Kidney (tissue), 13 donors: ENCODE measurements at regions not wholly inside any gene's neighbourhood (a gene's known extent, or its start where the extent isn't known, plus 50 kb on each side); places are given as distances from the start of the nearest gene placed in this dataset.

ENCODE experiments used
- DNase-seq, 5 donors: peaks; one replicate each; pipeline ENCODE4 v3.0.0-alpha.2; 2013 to 2020
- FAIRE-seq: peaks from 2 replicates; lab custom pipeline; 2012; peaks lifted over from hg19 to GRCh38; lab: Jason Lieb, UNC
- H3K27ac ChIP-seq, 2 donors: one replicate each; pipeline ENCODE4 v1.7.0; 2013; ENCODE audit warnings: low read depth in 2 of 2, low read length in 2 of 2, inconsistent platforms in 1 of 2
- H3K27me3 ChIP-seq: one replicate; pipeline ENCODE4 v1.7.1; 2013; ENCODE audit warnings: low read length, inconsistent platforms; ENCODE audit not compliant: control insufficient read depth, insufficient read depth
- H3K36me3 ChIP-seq, 3 donors: one replicate each; pipeline versions ENCODE4 v1.7.0 to v1.7.1; 2013; ENCODE audit warnings: low read length in 3 of 3, control low read depth in 1 of 3, inconsistent platforms in 1 of 3; ENCODE audit not compliant: insufficient read depth in 3 of 3, control insufficient read depth in 2 of 3
- H3K4me1 ChIP-seq, 3 donors: one replicate each; pipeline versions ENCODE4 v1.7.0 to v1.7.1; 2013; ENCODE audit warnings: low read length in 3 of 3, inconsistent platforms in 1 of 3, low read depth in 1 of 3; ENCODE audit not compliant: control insufficient read depth in 2 of 3, insufficient read depth in 2 of 3
- H3K4me3 ChIP-seq, 3 donors: one replicate each; pipeline versions ENCODE4 v1.7.0 to v1.8.1; 2013; ENCODE audit warnings: low read length in 3 of 3, control low read depth in 1 of 3, inconsistent platforms in 1 of 3
- H3K9ac ChIP-seq, 3 donors: one replicate each; pipeline versions ENCODE4 v1.7.0 to v1.7.1; 2013; ENCODE audit warnings: low read length in 3 of 3, control low read depth in 1 of 3, inconsistent platforms in 1 of 3
- H3K9me3 ChIP-seq, 3 donors: one replicate each; pipeline versions ENCODE4 v1.7.0 to v1.7.1; 2013; ENCODE audit warnings: low read length in 3 of 3, control low read depth in 1 of 3, inconsistent platforms in 1 of 3; ENCODE audit not compliant: control insufficient read depth in 2 of 3, insufficient read depth in 1 of 3
- intact Hi-C: fragments of 100-400 bp; cut with DNase I; formaldehyde crosslinking; loops from one replicate; pipeline ENCODE4 v1.11.1; 2022
- TF ChIP-seq, protein P1 (sequence below): IDR thresholded peaks from 3 replicates; pipeline ENCODE4 v1.5.1; 2012; ENCODE audit warnings: mild to moderate bottlenecking, moderate library complexity, borderline replicate concordance; ENCODE audit not compliant: insufficient read depth; ENCODE audit errors: extremely low read depth
- donor health status: control.
- donor health status: control.
- donor health status: control.
- donor health status: control.
- donor health status: control.
- donor health status: DM: yes; HTN: yes; CAD: no.
- donor health status: Normal renal cell carcinoma (clear cell type).

- TF ChIP-seq, protein P1, sequence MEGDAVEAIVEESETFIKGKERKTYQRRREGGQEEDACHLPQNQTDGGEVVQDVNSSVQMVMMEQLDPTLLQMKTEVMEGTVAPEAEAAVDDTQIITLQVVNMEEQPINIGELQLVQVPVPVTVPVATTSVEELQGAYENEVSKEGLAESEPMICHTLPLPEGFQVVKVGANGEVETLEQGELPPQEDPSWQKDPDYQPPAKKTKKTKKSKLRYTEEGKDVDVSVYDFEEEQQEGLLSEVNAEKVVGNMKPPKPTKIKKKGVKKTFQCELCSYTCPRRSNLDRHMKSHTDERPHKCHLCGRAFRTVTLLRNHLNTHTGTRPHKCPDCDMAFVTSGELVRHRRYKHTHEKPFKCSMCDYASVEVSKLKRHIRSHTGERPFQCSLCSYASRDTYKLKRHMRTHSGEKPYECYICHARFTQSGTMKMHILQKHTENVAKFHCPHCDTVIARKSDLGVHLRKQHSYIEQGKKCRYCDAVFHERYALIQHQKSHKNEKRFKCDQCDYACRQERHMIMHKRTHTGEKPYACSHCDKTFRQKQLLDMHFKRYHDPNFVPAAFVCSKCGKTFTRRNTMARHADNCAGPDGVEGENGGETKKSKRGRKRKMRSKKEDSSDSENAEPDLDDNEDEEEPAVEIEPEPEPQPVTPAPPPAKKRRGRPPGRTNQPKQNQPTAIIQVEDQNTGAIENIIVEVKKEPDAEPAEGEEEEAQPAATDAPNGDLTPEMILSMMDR, result no peak
- Histone ChIP-seq H3K27me3 (no peaks in the 10 kb centered on the region), H3K4me1 (peaks cover 0 to 3% (median 0%) of the 10 kb centered on the region in 3 donors), H3K9me3 (no peaks in the 10 kb centered on the region), H3K36me3 (no peaks in the 10 kb centered on the region), H3K4me3 (no peak overlapping the region), H3K9ac (no peak overlapping the region), H3K27ac (no peak overlapping the region)
- FAIRE-seq (no peak), DNase-seq (no peak)
- intact Hi-C loops, result no loop called here
Observed at GRCh38 chr18:56068701-56069100, 480.7 kb upstream of the TCF4 start.

DNA sequence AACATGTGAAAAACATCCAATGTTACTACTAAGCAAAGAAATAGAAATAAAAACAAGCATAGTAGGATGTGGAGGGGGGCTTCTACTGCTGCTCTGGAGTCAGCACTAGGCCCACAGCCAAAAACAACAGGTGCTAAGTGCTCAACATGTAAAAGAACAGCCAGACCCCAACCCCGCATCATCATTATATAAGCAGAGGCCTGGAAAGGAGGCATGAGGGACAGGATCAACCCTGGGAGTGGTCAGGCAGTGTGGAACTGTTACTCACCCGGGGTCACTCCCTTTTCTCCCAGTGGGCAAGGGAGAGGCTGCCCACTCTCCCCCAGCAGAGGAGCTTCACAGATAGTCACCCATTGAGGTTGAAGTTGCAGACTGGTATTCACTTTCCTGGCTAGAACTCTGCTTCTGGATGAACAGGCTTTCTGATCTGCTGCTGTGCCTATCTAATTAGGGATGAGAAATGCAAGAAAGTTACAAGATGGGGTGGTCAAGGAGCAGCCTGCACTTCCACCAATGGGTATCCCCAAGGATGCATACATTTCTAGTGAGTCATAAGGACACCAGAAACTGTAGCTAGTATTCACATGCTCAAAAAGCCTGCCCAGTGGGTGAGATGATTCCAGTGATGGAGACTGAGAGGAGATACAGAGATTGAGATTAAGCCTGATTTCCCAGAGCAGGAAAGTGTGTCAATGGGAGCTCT lies 480.1 kb upstream of the TCF4 start:
- Histone ChIP-seq H3K4me3 (no peak overlapping the region), H3K4me1 (peaks cover 0 to 3% (median 0%) of the 10 kb centered on the region in 3 donors), H3K9ac (no peak overlapping the region), H3K27ac (no peak overlapping the region), H3K36me3 (no peaks in the 10 kb centered on the region), H3K27me3 (no peaks in the 10 kb centered on the region), H3K9me3 (no peaks in the 10 kb centered on the region)
- DNase-seq (peak in 3 of 5 donors; percentile 46 to 87 (median 57)), FAIRE-seq (no peak)
- intact Hi-C loops, result no loop called here
- TF ChIP-seq, protein P1, result no peak

- no peaks in the 10 kb centered on the region for H3K9me3 ChIP-seq
- H3K36me3 ChIP-seq, result no peaks in the 10 kb centered on the region
- intact Hi-C loops, result no loop called here
- TF ChIP-seq, protein P1, result no peak
- H3K27me3 ChIP-seq, result no peaks in the 10 kb centered on the region
- FAIRE-seq (no peak), DNase-seq (peak in 1 of 5 donors; percentile 4)
- peaks cover 0 to 3% (median 0%) of the 10 kb centered on the region in 3 donors for H3K4me1 ChIP-seq
- H3K27ac ChIP-seq, result no peak overlapping the region
- H3K9ac ChIP-seq, result no peak overlapping the region
- no peak overlapping the region for H3K4me3 ChIP-seq
Observed at GRCh38 chr18:56067214-56067894, 479.4 kb upstream of the TCF4 start.
